DMS153 (cell line): ENCODE measurements at regions not wholly inside any gene's neighbourhood (a gene's known extent, or its start where the extent isn't known, plus 50 kb on each side); places are given as distances from the start of the nearest gene placed in this dataset.

Source experiments
- DNase-seq: peaks from one replicate; lab custom pipeline; 2025; lab: John Stamatoyannopoulos, UW

GRCh38 chr4:100799761-100800539 lies 282.1 kb upstream of the EMCN start:
- DNase-seq, result no peak

GRCh38 chr4:100797791-100798190 lies 280.0 kb upstream of the EMCN start:
- DNase-seq, result no peak

- DNase-seq, result no peak
These were observed 279.5 kb upstream of the EMCN start for GRCh38 chr4:100797356-100797755.

- no peak for DNase-seq
These were observed 278.5 kb upstream of the EMCN start for GRCh38 chr4:100796332-100796731.

GRCh38 chr4:100795581-100795980 lies 277.8 kb upstream of the EMCN start:
- no peak for DNase-seq

GRCh38 chr4:100790836-100791615 lies 273.2 kb upstream of the EMCN start:
- no peak for DNase-seq

- DNase-seq, result no peak
These were observed 272.2 kb upstream of the EMCN start for GRCh38 chr4:100789991-100790390.

GRCh38 chr4:100786481-100786880 lies 268.7 kb upstream of the EMCN start:
- no peak for DNase-seq

GRCh38 chr4:100782356-100782755 lies 264.5 kb upstream of the EMCN start:
- DNase-seq, result no peak

GRCh38 chr4:100781435-100781834 lies 263.6 kb upstream of the EMCN start:
- no peak for DNase-seq

GRCh38 chr4:100780126-100780525 lies 262.3 kb upstream of the EMCN start:
- DNase-seq, result no peak

GRCh38 chr4:100778431-100778830 lies 260.6 kb upstream of the EMCN start:
- DNase-seq, result no peak

GRCh38 chr4:100762738-100763137 lies 244.9 kb upstream of the EMCN start:
- DNase-seq, result no peak

GRCh38 chr4:100754751-100755150 lies 236.9 kb upstream of the EMCN start:
- no peak for DNase-seq

GRCh38 chr4:100746141-100746739 lies 228.4 kb upstream of the EMCN start:
- DNase-seq, result no peak

- no peak for DNase-seq
These were observed 224.2 kb upstream of the EMCN start for GRCh38 chr4:100742045-100742444.

- DNase-seq, result no peak
These were observed 221.6 kb upstream of the EMCN start for GRCh38 chr4:100739426-100739825.

- no peak for DNase-seq
These were observed 220.7 kb upstream of the EMCN start for GRCh38 chr4:100738196-100739165.

- DNase-seq, result no peak
These were observed 219.0 kb upstream of the EMCN start for GRCh38 chr4:100736641-100737451.

- no peak for DNase-seq
These were observed 211.0 kb upstream of the EMCN start for GRCh38 chr4:100728861-100729260.

GRCh38 chr4:100722866-100723459 lies 205.1 kb upstream of the EMCN start:
- no peak for DNase-seq
